LNCaP clone FGC (cell line): ENCODE measurements at regions not wholly inside any gene's neighbourhood (a gene's known extent, or its start where the extent isn't known, plus 50 kb on each side); places are given as distances from the start of the nearest gene placed in this dataset.

Experiments
- DNase-seq: peaks from one replicate; pipeline ENCODE4 v3.0.0-alpha.2; 2011; ENCODE audit warnings: low read depth
- H3K4me3 ChIP-seq: 2 replicates; pipeline ENCODE4 v1.5.1; 2011; ENCODE audit warnings: mild to moderate bottlenecking, low read depth, low read length, control low read depth
- CTCF ChIP-seq: IDR thresholded peaks from 2 replicates; pipeline ENCODE4 v1.5.1; 2012; ENCODE audit warnings: mild to moderate bottlenecking; ENCODE audit not compliant: control insufficient read depth, insufficient read depth; ENCODE audit errors: extremely low read depth

GRCh38 chr4:151859641-151860040 is 98.8 kb upstream of the GATB start:
- H3K4me3 ChIP-seq = no peak overlapping the region
- DNase-seq = no peak
- TF ChIP-seq CTCF = no peak

- no peak for TF ChIP-seq CTCF
- H3K4me3 ChIP-seq = no peak overlapping the region
- DNase-seq = no peak
Observed at GRCh38 chr4:151858356-151858755, 97.5 kb upstream of the GATB start.

DNA sequence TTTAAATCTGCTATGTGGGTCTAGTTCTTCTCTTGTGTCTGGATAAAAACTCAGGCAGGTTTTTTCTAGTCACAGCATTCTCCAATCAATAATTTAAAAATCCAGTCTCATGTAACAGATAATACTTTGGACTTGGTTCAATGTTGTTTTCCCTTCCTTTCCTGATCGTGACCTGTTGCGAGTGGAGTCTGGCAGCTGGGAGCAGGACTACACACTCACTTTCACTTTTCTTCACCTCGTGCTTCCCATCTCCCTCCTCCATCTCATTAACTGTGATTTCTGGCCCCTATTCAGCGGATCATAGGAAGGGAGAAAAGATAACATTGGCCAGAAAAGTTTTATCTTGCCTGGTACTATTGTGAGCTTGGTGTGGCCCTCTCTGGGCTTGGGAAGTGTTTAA is 96.6 kb upstream of the GATB start:
- no peak for TF ChIP-seq CTCF
- DNase-seq = no peak
- no peak overlapping the region for H3K4me3 ChIP-seq

DNA sequence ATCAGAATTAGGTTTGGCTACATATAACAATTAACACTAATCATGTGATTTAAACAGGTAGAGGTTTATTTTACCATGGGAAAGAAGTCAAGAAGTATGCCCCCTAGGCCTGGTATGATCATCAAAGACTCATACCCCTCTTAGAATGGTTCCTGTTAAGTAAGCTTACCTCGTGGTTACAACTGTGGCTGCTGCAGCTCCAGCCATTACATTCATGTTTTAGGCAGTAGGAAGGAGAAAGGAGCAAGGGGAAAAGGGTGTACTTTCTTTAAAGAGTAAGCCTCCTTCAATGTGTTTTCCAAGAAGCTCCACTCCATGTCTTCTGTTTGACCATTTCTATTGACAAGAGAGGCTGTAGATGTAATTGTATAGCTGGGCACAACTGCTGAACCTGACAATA is 94.9 kb upstream of the GATB start:
- TF ChIP-seq CTCF = no peak
- no peak for DNase-seq
- H3K4me3 ChIP-seq = no peak overlapping the region

- no peak overlapping the region for H3K4me3 ChIP-seq
- TF ChIP-seq CTCF = no peak
- no peak for DNase-seq
Observed at GRCh38 chr4:151854731-151855130, 93.9 kb upstream of the GATB start.

GRCh38 chr4:151853034-151853433 is 92.2 kb upstream of the GATB start:
- DNase-seq = no peak
- TF ChIP-seq CTCF = no peak
- no peak overlapping the region for H3K4me3 ChIP-seq

DNA sequence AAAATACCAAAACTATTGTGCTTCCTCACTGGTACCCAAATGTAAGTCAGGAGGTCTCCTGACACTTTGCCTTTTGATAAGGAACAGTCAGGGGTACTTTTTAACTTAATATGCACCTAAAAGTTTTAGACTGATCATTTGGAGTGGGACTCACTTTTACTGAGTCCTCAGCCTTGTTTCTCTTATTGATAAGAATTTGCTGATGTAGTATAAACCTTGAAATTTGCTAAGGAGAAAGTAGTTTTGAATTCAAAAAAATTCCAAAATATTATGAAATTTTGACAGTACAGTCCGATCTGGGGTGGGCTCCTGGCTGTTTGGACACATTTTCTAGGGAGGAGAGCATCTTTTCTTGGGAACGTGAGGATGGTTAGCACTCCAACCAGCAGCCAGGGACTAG is 91.4 kb upstream of the GATB start:
- no peak for DNase-seq
- no peak overlapping the region for H3K4me3 ChIP-seq
- TF ChIP-seq CTCF = no peak
